Natural killer cell (primary cell): ENCODE measurements at regions not wholly inside any gene's neighbourhood (a gene's known extent, or its start where the extent isn't known, plus 50 kb on each side); places are given as distances from the start of the nearest gene placed in this dataset.

Experiments used
- ATAC-seq, 3 donors: fragments of 150-1000 bp in 2 of 3; fragments of 200-7000 bp in 1 of 3; cut with Tn5 transposase; 1 replicate in 1 of 3; 2 replicates in 2 of 3; pipeline ENCODE4 v1.10.0; 2021; ENCODE audit warnings: mild to moderate bottlenecking in 2 of 3, moderate library complexity in 2 of 3
- DNase-seq, 2 donors: peaks; one replicate each; pipeline versions ENCODE4 v3.0.0 to v3.0.0-alpha.2; 2013 to 2021; ENCODE audit warnings: mixed read lengths in 1 of 2
- H3K27ac ChIP-seq: one replicate; pipeline ENCODE4 v1.5.1; 2013; ENCODE audit warnings: mild to moderate bottlenecking, low read length
- H3K27me3 ChIP-seq: one replicate; pipeline ENCODE4 v1.6.1; 2013; ENCODE audit warnings: low read length; ENCODE audit not compliant: control insufficient read depth, insufficient read depth
- H3K36me3 ChIP-seq: one replicate; pipeline ENCODE4 v1.6.1; 2013; ENCODE audit warnings: low read length; ENCODE audit not compliant: control insufficient read depth, insufficient read depth
- H3K4me1 ChIP-seq: one replicate; pipeline ENCODE4 v1.6.1; 2013; ENCODE audit warnings: low read length; ENCODE audit not compliant: control insufficient read depth, insufficient read depth
- H3K4me3 ChIP-seq: one replicate; pipeline ENCODE4 v1.5.1; 2013; ENCODE audit warnings: low read length
- H3K9me3 ChIP-seq: one replicate; pipeline ENCODE4 v1.6.1; 2013; ENCODE audit warnings: low read length; ENCODE audit not compliant: control insufficient read depth, insufficient read depth
- H3K27ac Mint-ChIP-seq, 2 donors: one replicate each; pipeline ENCODE4 v1.8.0; 2022; ENCODE audit warnings: mild to moderate bottlenecking in 2 of 2, mixed read lengths in 2 of 2, moderate library complexity in 1 of 2
- H3K27me3 Mint-ChIP-seq, 2 donors: one replicate each; pipeline ENCODE4 v1.8.0; 2022; ENCODE audit warnings: low read depth in 2 of 2, mixed read lengths in 2 of 2
- H3K36me3 Mint-ChIP-seq: one replicate; pipeline ENCODE4 v1.8.0; 2022; ENCODE audit warnings: mixed read lengths
- H3K4me1 Mint-ChIP-seq, 2 donors: one replicate each; pipeline ENCODE4 v1.8.0; 2022; ENCODE audit warnings: mixed read lengths in 2 of 2
- H3K4me3 Mint-ChIP-seq: one replicate; pipeline ENCODE4 v1.8.0; 2022; ENCODE audit warnings: mild to moderate bottlenecking, moderate library complexity, mixed read lengths
- H3K9me3 Mint-ChIP-seq, 2 donors: one replicate each; pipeline ENCODE4 v1.8.0; 2022; ENCODE audit warnings: mixed read lengths in 2 of 2
- WGBS: methylation state at CpG from one replicate; pipeline ENCODE4 v1.1.7; 2013; ENCODE audit warnings: missing lambda C conversion rate; ENCODE audit not compliant: insufficient coverage; 5-methylcytosine and 5-hydroxymethylcytosine counted together
- intact Hi-C: fragments of 100-400 bp; cut with micrococcal nuclease; formaldehyde crosslinking; loops from one replicate; pipeline ENCODE4 v1.14.2; 2022
- TF ChIP-seq, protein P1 (sequence below): fragments of 200-600 bp; IDR thresholded peaks from one replicate; pipeline ENCODE4 v1.8.0; 2022; ENCODE audit warnings: antibody characterized with exemption

DNA sequence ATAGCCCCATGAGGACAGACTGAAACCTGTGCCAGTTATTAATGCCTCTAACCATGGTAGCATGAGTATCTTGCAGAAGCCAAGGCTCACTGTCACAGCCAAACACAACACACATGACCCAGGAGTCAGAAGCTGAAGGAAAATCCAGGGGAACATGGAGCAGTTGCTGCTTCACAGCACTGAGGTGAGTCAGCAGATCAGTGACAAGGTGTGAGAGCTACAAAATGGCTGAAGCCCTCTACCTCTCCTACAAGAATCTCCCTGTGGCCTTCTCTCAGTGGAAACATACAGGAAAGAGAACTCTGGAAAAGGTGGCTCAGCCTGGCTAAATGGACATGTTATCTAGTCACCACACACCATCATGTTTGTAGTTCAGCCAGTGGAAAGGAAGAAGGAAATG, 93.5 kb downstream of the NAB1 start:
- Mint-ChIP-seq H3K36me3 (no peaks in the 10 kb centered on the region), H3K4me3 (no peak overlapping the region), H3K27me3 (peaks cover 8 to 35% of the 10 kb centered on the region in 2 donors), H3K27ac (no peak overlapping the region), H3K4me1 (peaks cover 0 to 4% of the 10 kb centered on the region in 2 donors), H3K9me3 (no peaks in the 10 kb centered on the region)
- ATAC-seq (no peak), DNase-seq (no peak)
- TF ChIP-seq, protein P1, sequence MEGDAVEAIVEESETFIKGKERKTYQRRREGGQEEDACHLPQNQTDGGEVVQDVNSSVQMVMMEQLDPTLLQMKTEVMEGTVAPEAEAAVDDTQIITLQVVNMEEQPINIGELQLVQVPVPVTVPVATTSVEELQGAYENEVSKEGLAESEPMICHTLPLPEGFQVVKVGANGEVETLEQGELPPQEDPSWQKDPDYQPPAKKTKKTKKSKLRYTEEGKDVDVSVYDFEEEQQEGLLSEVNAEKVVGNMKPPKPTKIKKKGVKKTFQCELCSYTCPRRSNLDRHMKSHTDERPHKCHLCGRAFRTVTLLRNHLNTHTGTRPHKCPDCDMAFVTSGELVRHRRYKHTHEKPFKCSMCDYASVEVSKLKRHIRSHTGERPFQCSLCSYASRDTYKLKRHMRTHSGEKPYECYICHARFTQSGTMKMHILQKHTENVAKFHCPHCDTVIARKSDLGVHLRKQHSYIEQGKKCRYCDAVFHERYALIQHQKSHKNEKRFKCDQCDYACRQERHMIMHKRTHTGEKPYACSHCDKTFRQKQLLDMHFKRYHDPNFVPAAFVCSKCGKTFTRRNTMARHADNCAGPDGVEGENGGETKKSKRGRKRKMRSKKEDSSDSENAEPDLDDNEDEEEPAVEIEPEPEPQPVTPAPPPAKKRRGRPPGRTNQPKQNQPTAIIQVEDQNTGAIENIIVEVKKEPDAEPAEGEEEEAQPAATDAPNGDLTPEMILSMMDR, result no peak
- Histone ChIP-seq H3K4me3 (no peak overlapping the region), H3K27ac (no peak overlapping the region), H3K27me3 (no peaks in the 10 kb centered on the region), H3K9me3 (no peaks in the 10 kb centered on the region), H3K4me1 (no peaks in the 10 kb centered on the region), H3K36me3 (no peaks in the 10 kb centered on the region)
- intact Hi-C loops, result no loop called here

DNA sequence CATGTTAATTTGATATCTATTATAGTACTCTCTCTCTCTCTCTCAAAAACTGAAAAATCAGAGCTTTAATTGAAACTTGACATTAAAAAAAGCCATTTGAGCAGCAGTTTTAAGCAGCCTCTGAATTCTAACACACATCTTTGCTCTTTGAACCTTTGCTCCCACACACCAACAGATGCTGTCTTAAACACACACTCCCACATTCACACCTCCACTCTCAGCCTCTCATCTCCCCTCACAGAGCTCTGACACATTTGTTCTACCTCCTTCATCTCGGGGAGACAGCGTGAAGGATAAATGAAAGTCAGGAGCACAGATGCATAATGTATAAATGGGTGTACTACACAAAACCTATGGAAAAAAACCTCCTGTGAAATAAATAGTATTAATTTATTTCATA, 95.2 kb downstream of the NAB1 start:
- intact Hi-C loops, result no loop called here
- Mint-ChIP-seq H3K4me3 (no peak overlapping the region), H3K27ac (no peak overlapping the region), H3K27me3 (peaks cover 8 to 33% of the 10 kb centered on the region in 2 donors), H3K36me3 (no peaks in the 10 kb centered on the region), H3K4me1 (peaks cover 0 to 4% of the 10 kb centered on the region in 2 donors), H3K9me3 (no peaks in the 10 kb centered on the region)
- Histone ChIP-seq H3K36me3 (no peaks in the 10 kb centered on the region), H3K27me3 (no peaks in the 10 kb centered on the region), H3K4me3 (no peak overlapping the region), H3K27ac (no peak overlapping the region), H3K4me1 (no peaks in the 10 kb centered on the region), H3K9me3 (no peaks in the 10 kb centered on the region)
- DNase-seq (no peak), ATAC-seq (peak in 2 of 3 donors; percentile 34 to 42)
- WGBS, result no CpG with 5 or more reads among the region's 2 CpGs
- TF ChIP-seq, protein P1, result no peak

DNA sequence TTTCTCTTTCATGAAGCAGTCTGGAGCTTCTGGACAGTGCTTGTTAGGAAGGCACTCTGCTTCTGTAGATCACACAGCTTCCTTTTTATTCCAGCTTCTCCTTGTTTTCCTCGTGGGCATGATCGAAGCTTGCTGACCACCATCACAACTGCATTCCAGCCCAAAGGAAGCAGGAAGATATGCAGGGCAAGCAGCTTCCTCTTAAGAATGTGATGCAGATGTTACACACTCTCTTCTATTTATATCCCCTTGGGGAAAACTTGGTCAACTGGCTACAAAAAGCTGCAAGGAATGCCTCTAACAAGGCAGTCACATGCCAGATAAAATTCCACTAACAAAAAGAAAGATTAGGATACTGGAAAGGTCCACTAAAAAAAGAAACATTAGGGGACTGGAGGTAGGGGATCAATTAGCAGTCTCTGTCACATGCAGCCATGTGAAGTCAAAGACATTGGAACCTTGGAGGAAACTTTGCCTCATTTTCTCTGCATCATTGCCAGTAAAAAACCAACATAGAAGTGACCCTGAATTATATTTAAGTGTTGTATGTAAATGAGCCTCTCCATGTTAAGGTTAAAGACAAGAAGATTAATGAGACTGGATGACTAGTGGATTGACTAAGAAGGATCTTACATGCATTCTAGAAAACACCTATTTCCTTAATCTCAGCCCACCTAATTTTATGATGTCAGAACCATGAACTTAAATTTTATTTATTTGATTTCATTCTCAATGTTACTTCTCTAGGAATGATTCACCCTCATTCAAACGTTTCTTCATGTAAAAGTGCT, 98.3 kb downstream of the NAB1 start:
- H3K4me3 Mint-ChIP-seq, result no peak overlapping the region
- H3K36me3 Mint-ChIP-seq, result no peaks in the 10 kb centered on the region
- peaks cover 0 to 4% of the 10 kb centered on the region in 2 donors for H3K4me1 Mint-ChIP-seq
- no peak for ATAC-seq
- intact Hi-C loops, result no loop called here
- Histone ChIP-seq H3K9me3 (no peaks in the 10 kb centered on the region), H3K4me3 (no peak overlapping the region), H3K4me1 (no peaks in the 10 kb centered on the region), H3K27ac (no peak overlapping the region), H3K27me3 (no peaks in the 10 kb centered on the region), H3K36me3 (no peaks in the 10 kb centered on the region)
- H3K27me3 Mint-ChIP-seq, result peaks cover 3 to 6% of the 10 kb centered on the region in 2 donors
- H3K27ac Mint-ChIP-seq, result no peak overlapping the region
- H3K9me3 Mint-ChIP-seq, result no peaks in the 10 kb centered on the region
- no peak for DNase-seq
- 20% methylated on average over 2 of the region's 3 CpGs for WGBS
- TF ChIP-seq, protein P1, result no peak

DNA sequence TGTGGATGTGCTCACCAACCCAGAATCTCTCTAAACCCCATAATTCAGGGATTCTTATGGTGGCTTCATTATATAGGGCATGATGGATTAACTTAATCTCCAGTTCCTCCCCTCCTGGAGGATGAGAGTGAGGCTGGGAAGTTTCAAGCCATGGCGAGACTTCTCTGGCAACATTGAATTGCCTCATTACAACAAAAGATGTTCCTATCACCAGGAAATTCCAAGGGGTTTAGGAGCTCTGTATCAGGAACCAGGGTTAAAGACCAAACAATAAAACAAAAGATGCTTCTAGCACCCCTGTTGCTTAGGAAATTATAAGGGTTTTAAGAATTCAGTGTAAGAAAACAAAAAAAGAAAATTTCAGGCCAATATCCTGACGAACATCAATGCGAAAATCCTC, 100.1 kb downstream of the NAB1 start:
- DNase-seq, result no peak
- Mint-ChIP-seq H3K9me3 (no peaks in the 10 kb centered on the region), H3K27ac (no peak overlapping the region), H3K36me3 (no peaks in the 10 kb centered on the region), H3K4me1 (peaks cover 0 to 4% of the 10 kb centered on the region in 2 donors), H3K27me3 (peaks cover 0 to 2% of the 10 kb centered on the region in 2 donors), H3K4me3 (no peak overlapping the region)
- H3K27ac ChIP-seq, result no peak overlapping the region
- H3K27me3 ChIP-seq, result no peaks in the 10 kb centered on the region
- no peaks in the 10 kb centered on the region for H3K4me1 ChIP-seq
- ATAC-seq, result no peak
- no peak overlapping the region for H3K4me3 ChIP-seq
- TF ChIP-seq, protein P1, result no peak
- no peaks in the 10 kb centered on the region for H3K9me3 ChIP-seq
- 89% methylated on average over 3 of the region's 3 CpGs for WGBS
- no peaks in the 10 kb centered on the region for H3K36me3 ChIP-seq
- intact Hi-C loops, result no loop called here
